A673 (cell line): ENCODE measurements at regions not wholly inside any gene's neighbourhood (a gene's known extent, or its start where the extent isn't known, plus 50 kb on each side); places are given as distances from the start of the nearest gene placed in this dataset.

Source experiments
- EZH2 ChIP-seq: fragments of 200-600 bp; sonication (generic); IDR thresholded peaks from 2 replicates; pipeline ENCODE4 v1.6.1; 2017; ENCODE audit warnings: borderline replicate concordance, low read depth, mild to moderate bottlenecking, mixed read lengths, antibody characterized with exemption, low read length; ENCODE audit not compliant: poor library complexity, severe bottlenecking
- TF ChIP-seq, protein P1 (sequence below): fragments of 300-800, 200-600 bp; sonication (generic); conservative IDR thresholded peaks from 2 replicates; pipeline ENCODE4 v1.5.1; 2017; ENCODE audit warnings: low read depth, mild to moderate bottlenecking, antibody characterized with exemption, low read length, moderate library complexity, mixed read lengths

DNA sequence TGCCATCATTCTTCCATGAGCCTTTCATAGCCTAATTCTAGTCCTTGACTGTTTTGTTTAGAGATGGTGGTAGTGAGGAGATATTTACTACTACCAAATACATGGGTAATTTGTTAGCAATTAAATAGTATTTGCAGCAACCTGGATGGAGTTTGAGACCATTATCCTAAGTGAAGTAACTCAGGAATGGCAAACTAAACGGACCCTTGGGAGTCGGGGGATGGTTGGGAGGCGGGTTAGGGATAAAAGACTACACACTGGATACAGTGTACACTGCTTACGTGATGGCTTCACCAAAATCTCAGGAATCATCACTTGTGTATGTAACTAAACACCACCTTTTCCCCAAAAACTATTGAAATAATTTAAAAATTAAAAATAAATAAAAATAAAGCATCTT is 809.2 kb upstream of the ZNF608 start:
- TF ChIP-seq, protein P1, sequence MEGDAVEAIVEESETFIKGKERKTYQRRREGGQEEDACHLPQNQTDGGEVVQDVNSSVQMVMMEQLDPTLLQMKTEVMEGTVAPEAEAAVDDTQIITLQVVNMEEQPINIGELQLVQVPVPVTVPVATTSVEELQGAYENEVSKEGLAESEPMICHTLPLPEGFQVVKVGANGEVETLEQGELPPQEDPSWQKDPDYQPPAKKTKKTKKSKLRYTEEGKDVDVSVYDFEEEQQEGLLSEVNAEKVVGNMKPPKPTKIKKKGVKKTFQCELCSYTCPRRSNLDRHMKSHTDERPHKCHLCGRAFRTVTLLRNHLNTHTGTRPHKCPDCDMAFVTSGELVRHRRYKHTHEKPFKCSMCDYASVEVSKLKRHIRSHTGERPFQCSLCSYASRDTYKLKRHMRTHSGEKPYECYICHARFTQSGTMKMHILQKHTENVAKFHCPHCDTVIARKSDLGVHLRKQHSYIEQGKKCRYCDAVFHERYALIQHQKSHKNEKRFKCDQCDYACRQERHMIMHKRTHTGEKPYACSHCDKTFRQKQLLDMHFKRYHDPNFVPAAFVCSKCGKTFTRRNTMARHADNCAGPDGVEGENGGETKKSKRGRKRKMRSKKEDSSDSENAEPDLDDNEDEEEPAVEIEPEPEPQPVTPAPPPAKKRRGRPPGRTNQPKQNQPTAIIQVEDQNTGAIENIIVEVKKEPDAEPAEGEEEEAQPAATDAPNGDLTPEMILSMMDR, result no peak
- TF ChIP-seq EZH2, result no peak
